DMS 273 treated with DMSO at 0.1 percent for 48 hours (cell line): ENCODE measurements at regions not wholly inside any gene's neighbourhood (a gene's known extent, or its start where the extent isn't known, plus 50 kb on each side); places are given as distances from the start of the nearest gene placed in this dataset.

Source experiments
- DNase-seq: peaks from one replicate; lab custom pipeline; 2025; lab: John Stamatoyannopoulos, UW

DNA sequence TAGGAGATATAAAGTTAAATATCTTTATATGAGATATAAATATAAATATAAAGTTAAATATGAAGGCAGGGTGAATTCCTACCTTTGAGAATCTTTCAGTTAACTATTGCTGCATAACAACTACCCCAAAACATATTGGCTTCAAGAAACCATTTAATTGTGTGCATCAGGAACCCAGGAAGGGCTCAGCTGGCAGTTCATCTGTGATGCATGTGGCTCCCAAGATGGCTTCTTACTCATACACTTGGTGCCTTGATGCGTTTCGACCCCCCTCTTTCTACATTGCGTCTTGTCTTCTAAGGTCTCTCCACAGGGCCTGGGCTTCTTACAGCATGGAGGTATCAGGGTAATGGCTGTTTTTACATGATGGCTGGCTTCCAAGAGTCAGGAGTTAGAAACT is 253.9 kb upstream of the CRY1 start:
- DNase-seq = no peak

DNA sequence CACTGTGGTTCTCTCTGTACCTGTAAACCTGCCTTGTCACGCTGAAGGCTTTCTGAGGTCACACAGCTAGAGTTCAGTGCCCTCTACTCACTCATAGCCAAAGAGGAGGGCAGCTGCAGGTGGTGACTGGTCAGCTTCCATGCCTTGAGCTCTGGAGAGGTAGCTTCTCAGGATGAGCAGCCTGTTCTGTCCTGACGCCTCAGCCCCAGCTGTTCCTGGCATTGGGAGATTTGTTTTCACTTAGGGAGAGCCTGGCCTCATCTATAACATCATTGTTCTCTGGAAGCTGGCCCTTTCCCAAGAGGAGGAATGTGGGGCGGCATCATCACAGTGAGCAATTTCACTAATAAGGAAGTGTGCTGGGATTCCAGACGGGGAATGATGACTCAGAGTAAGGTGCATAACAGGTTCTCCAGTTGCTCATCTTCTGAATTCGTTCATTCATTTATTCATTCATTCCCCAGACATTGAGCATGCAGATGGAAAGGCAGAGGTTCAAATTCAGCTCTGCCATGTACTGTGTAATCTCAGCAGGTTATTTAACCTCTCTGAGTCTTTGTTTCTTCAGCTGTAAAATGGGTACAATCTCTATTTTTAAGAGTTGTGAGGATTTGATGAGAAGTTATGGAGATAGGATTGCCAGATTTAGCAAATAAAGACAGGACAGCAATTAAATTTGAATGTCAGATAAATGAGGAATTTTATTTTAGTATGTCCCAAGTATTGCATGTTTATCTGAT is 255.8 kb upstream of the CRY1 start:
- peak; percentile 9 for DNase-seq

DNA sequence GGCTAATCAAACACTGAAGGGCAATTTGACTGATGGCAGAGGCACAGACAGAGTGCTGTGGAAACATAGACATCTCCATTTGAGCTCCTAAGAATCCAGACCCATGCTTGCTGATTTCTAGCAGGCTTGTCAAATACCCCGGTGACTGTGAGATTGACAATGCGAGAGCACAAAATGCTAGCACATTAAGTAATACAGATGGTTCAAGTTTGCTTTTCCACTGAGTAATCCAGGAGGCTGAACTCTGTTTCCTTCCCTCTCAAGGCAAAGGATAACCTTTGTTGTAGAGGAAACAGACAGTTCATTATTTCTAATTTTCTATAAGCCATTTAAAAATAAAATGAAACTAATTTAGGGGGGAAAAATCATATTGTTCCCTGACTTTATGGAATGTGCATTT is 256.5 kb upstream of the CRY1 start:
- DNase-seq = no peak

DNA sequence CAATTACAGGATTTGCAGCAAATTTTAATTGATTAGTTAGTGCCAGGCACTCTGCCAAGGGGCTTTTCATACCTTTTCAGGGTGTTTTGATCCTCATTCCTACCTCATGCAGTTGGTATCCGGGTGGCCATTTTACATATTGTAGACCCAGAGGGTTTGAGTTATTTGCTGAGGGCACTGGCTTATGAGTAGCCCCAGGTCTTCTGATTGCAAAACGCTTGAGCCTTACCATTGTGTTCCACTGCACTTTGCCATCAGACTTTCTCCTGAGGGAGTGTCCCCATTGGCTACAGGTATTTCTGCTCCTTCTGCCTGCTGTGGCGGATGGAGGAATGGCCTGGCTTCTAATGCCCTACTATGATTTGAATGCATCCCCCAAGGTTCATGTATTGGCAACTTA is 257.8 kb upstream of the CRY1 start:
- no peak for DNase-seq

DNA sequence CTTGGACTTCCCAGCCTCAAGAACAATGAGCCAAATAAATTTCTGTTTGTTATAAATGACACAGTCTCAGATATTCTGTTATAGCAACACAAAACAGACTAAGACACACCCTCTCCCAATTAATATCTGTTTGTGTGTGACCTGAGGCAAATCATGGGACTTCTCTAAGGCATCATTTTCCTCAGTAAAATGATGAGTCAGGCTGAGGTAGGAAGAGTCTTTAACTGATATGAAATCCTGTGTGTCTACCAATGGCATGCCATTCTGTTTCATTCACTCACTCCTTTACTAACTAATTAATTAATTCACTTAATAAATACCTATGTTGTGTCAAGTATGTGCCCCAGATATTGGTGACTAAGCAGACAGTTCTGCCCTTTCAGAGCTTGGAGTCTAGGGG is 258.4 kb upstream of the CRY1 start:
- DNase-seq = no peak

DNA sequence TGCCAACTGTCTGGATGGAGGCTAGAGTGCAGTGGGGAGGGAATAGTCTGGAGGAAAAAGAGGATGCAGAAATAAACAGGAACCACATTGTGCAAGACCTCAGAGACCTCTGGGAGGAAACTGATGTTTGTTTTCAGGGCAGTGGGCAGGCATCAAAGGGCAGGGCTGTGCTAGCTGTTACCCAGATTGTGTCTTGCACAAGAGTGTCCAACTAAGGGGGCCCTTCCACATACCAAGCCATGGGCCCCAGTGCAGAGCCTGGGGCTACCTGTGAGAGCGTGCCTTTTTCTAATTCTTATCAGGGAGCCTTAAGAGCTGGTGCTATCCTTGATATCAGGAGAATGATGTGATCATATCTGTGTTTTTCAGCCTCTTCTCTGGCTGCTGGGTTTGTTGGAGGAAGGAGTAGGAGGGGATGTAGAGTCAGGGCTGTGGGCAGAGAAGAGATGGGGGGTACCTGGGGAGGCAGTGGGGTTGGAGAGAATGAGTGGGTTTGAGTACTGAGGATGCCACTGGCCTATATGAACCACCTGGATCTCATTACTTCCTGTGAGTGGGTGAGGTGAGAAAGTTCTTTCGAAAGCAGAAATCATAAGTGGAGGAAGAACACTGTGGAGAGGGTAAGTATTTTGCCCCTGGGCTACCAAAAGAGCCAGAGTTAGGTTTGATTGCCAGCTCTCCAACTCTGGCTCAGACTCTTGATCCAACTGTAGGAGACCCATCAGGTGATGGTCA is 259.2 kb upstream of the CRY1 start:
- no peak for DNase-seq

DNA sequence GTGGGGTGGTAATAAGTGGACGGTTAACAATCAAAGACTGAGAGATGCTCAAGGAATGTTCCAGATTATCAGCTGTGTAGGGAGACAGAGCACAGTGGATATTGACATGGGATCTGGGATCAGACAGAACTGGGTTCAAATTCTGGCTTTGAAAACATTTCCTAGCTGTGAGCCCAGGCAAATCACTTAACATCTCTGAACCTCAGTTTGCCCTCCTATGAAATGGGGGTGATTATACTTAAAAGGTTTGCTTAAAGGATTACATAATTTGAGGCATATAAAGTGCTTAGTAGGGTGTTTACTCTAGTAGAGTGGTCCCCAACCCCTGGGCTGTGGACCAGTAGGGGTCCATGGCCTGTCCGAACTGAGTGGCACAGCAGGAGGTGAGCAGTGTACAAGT is 260.0 kb upstream of the CRY1 start:
- DNase-seq = no peak

DNA sequence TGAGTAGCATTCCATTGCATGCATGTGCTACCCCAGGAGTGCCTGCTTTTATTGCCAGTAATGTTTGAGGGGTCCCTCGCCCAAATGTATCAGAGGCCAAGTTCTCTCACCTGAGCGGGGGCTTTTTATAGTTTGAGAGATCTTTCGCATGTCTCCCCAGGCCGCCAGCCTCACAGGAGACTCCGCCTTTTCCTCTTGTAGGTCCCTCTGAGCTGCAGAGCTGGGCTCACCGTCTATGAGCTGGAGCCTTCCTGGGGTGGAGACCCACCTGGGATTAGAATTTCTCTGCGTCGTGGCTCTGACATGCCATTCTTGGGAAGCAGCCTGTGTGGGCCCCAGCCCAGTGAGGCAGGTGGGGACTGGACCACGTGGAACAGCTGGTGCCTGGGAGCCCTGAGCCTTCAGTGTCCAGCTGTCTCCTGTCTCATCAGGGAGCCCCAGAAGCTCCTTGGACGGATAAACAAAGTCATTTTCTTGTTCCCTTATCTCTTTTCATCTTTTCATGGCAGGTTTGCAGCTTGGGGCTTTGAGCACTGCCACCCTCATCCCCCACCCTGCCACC is 261.7 kb upstream of the CRY1 start:
- no peak for DNase-seq

DNA sequence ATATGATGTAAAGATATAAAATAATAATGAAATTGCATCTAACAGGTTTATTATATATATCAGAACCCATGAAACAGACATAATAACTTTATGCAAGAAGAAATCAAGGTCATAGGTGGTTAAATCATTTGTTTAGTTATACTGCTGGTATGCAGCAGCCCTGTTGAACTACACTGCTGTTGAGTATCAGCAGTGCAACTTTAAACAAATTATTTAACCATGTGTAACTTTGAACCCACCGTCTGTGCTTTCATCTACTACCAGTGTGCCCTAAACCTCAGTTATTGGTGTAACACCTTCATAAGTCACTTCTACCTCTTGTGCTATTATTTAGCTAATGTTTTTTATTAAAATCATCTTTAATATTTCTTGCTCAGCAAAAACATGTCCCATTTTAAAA is 262.3 kb upstream of the CRY1 start:
- DNase-seq = no peak

DNA sequence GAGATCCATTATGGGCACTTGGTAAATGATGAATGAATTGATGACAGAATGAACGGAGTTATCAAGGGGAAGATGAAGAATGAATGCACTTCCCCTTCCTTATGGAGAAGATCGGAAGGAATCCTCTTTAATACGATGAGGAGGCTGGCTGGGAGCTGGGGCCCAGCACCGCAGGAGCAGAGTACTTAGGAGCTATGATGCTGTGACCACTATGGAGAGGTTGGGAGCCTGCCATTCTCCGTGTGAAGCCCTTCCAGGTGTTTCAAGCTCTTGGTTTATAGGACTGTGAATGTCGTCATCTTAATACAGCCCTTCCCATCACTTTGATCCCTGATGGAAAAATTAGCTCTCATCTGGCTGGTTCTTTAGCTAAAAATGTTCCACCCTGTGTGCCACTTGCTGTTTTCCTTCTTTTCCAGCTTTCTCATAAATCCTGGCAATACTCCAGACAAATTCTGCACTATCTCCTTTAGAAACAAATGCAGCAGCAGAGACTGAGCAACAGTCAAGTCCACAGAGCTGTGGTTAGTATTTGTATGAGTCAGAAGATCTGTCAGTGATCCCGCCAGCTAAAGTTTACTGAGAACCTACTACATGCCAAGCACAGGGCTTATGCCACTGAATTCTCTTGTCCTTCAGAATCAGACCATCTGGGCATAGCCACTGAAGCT is 263.1 kb upstream of the CRY1 start:
- DNase-seq = no peak

DNA sequence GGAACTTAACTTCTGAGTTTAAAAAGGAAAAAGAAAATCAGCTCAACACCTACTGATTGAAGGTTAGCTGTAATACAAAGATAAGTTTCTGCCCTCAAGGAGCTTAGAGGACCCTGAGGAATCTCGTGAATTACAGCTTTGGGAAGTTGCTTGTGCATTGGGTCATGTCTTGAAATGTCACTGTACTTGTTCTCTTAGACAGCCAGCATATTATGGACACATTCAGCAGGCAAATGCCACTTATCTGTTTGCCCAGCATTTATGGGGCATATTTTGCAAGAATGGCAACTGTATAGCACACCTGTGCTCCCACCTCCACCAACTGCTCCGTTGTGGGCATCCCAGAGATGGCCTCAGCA is 263.6 kb upstream of the CRY1 start:
- DNase-seq = no peak

DNA sequence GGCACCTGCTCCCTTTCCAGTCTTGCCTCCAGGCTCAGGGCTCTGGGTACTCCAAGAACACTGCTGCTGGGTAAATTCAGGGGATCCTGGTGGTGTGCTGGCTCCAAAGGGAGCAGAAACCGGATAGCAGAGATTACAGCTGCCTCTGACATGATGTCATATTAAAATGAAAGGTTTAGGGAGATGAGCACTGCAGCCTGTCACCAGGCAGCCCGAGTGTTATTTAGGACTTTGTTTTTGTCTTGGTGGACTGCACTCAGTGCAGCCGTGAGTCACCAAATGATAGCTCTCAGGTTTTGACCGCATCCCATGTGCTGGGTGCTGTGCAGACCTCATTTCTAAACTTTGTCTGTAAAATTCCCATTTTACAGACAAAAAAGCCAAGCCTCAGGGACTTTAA is 266.0 kb upstream of the CRY1 start:
- DNase-seq = no peak

DNA sequence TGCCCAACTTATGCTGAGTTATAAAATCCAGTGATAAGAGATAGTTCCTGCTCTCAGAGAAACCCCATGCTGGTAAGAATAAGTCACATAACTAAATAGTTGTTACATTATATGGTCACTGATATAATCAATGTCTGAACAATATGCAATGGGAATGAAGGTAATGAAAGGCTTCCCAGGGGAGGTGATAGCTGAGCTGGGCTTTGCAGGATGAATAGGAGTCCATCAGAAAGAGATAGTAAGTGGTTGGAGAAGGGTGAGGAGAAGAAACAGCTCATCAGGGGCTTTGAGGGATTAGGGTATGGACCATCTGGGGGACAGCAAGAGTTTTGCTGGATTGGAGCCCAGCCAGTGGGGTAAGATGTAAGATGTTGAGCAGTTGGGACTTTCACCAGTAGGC is 266.7 kb upstream of the CRY1 start:
- no peak for DNase-seq

DNA sequence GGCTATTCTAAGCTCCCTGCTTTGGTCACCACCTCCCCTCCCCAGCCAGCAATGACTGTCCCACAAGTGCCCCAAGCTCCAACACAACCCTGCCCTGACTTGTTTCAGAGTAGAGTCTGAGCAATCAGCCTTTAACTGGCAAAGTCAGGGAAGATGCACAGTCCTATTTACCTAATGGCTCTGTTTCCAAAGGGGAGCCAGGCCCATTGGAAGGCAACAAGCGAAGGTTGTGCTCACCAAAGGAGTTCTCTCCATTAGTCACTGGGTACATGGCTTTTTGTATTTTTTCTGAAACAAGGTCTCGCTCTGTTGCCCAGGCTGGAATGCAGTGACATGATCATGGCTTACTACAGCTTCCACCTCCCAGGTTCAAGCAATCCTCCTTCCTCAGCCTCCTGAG is 267.1 kb upstream of the CRY1 start:
- DNase-seq = no peak

DNA sequence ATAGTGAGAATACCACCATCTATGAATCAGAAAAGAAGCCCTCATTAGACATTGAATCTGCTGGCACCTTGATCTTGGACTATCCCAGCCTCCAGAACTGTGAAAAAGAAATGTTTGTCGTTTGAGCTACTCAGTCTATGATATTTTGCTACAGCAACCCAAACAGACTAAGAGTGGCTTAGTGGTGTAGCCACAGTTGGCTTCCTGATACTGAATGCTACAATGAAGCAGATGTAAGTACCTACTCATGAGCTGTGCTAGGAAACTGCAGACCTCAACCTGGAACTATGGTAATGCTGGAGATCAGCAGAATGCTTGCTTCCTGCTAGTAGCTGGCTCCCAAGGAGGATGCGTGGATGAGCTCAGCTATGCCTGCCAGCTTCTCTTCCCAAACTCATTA is 268.6 kb upstream of the CRY1 start:
- no peak for DNase-seq

DNA sequence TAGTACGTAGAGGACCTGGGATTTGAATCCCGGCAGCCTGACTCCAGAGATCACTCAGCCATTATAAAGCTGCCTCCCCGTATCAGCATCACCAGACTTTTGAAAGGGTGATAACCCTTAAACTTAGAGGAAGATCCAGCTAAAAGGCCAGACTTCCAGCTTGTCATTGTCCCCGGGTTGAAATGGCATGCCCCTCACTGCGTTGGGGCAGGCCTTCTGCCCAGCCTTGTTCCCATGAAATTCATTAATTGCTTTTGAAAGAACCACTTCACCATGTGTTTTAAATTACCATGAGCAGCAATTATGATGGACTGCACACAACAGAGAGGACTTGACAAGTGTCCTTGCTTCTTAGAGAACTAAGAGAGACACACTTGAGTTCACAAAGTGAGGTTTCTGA is 269.6 kb upstream of the CRY1 start:
- no peak for DNase-seq

DNA sequence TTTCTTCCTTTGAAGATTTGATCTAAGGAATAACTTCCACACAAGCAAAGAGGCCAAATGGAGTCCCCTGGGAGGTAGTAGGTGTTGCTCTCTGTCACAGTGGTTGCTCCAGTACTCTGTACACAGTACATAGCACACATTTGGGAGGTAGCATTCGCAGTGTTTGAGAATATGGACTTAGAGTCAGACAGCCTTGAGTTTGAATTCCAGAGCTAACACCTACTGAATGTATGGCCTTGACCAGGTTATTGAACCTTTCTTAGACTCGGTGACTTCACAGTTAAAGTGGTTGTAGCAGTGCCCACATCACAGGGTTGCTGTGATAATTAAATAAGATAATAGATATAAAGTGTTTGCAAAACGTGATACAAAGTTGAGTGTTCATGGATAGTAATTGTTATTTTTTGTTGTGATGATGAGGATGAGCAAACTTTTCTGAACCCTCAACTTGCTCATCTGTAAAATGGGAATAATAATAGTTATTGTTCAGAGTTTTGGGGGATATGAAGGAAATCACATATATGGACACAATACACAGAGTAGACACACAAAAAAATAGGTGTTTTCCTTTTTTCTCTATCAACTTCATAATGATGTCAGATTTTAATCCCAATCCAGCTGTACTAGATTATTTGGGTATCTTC is 271.6 kb upstream of the CRY1 start:
- DNase-seq = no peak

DNA sequence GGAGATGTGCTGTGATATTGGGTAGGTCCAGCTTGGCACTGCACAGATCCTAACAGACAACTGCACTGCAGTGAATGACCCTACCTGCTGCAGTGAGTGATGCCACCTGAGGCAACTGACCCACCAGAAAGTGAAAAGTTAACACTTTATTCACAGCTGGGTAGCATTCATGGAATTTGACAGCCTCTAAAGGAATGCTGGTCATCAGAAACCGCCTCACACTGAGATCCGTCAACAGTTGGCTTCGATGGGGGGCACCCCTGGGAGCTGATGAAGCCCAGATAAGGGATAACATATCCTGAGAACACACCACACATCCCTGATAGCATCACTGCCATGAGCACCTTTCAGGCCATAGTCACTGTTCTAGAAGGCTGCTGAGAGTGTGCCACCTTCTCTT is 272.4 kb upstream of the CRY1 start:
- no peak for DNase-seq

DNA sequence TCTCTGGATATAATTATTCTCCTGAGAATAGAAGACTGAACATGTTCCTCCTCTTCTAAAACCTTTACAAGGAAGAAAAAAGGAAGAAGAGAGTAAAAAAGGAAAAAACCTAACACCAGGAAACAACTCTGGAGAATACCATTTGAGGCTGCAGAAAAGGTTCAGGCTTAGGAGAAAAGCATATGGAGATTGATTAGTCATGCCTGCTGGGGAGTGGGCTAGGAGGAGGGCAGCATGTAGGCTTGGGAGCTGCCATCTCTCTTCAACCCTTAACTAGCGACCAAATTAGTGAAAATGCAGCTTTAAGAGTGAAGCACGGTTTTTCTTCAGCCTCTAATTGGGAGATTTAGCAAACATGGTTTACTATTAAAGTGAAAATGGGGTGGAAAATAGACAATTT is 273.0 kb upstream of the CRY1 start:
- no peak for DNase-seq

DNA sequence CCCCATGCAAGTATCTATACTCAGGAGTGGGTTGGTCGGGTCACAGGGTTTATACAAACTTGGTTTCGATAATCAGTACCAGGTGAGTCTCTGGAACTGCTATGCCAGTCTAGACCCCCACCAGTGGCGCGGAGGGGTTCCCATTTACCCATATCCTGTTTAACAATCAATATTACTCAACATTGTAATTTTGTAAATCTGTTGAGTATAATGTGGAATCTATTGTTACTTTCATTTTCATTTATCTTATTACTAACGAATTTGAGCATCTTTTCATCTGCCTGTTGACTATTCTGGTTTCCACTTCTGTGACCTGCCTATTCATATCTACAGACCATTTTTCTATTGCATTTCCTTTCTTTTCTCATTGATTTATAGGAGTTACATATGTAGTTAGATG is 275.2 kb upstream of the CRY1 start:
- no peak for DNase-seq

DNA sequence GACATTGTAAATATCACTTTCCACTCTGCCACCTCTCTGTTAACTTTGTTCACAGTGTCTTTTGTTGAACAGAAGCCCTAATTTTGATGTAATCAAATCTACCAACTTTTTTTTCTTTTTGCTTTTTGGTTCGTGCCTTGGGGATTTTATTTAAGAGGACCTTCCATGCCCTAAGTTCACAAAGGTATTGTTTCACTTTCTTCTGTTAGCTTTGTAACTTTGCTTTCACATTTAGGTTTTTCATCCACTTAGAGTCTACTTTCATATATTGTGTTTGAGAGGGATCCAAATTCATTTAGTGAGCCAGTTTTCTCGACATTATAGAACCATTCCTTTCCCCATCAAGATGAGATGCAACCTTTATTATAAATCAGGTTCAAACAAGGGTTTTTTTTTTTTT is 275.7 kb upstream of the CRY1 start:
- no peak for DNase-seq

DNA sequence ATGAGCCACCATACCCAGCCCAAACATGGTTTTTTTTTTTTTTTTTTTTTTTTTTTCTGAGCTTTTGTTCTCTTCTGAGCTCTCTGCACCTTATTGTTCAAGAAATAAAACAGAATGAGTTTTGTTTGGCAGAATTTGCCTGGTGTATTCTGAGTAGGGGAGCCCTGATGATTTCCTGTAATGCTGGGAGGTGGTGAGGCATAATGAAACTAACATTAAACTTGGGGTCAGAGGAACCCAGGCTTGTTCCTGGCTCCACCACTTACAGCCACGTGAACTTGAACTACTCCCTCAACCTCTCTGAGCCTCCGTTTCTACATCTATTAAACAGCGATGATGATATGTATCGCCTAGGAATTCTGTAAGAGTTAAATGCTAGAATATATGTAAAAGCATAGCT is 276.3 kb upstream of the CRY1 start:
- no peak for DNase-seq

DNA sequence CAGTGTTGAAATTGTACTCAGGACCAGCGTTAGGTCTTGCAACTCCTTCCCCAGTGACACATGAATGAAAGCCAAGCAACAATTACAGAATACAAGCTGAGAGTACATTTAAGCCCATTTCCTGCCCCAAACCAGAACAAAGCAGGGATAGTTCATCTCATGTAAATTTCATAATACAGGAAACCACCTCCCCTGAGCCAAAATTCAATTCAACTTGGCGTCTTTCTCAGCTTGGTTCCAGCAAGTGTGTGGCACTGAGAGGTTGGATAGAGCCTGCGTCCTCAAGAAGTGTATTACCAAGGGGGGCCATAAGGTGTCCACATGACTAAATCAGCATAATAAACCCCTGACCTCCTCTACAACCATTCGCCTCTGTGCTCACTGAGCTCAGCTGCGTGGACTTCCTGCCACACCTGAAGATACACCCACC is 278.9 kb upstream of the CRY1 start:
- no peak for DNase-seq
